AG09309 (cell line): ENCODE measurements at regions not wholly inside any gene's neighbourhood (a gene's known extent, or its start where the extent isn't known, plus 50 kb on each side); places are given as distances from the start of the nearest gene placed in this dataset.

Experiments
- DNase-seq: peaks from one replicate; pipeline ENCODE4 v3.0.0-alpha.2; 2010; ENCODE audit warnings: low read depth
- H3K4me3 ChIP-seq: 2 replicates; pipeline ENCODE4 v1.5.1; 2011; ENCODE audit warnings: mild to moderate bottlenecking, low read depth, low read length, moderate library complexity; ENCODE audit not compliant: control insufficient read depth
- TF ChIP-seq, protein P1 (sequence below): IDR thresholded peaks from 2 replicates; pipeline ENCODE4 v1.5.1; 2011; ENCODE audit warnings: mild to moderate bottlenecking, low read depth, low read length, inconsistent platforms; ENCODE audit not compliant: insufficient read depth, control insufficient read depth; ENCODE audit errors: missing control alignments

DNA sequence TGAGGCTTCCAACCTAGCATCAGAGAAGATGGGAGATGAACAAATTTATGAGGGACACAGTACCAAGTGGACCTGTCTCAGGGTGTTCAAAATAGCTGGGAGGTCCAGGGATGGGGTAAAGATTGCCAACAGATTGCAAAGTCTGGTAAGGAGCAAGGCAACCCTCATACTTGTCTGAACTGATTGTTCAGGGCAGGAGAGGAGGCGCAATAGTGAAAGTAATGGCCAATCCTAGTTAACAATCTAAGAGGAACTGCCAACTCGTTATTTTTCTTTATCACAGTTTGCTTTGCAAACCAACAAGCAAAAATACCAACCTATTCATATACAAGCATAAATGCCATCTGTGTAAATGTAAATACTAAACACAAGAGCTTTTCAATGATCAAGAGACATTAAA, 78.4 kb upstream of the S1PR1 start:
- TF ChIP-seq, protein P1, sequence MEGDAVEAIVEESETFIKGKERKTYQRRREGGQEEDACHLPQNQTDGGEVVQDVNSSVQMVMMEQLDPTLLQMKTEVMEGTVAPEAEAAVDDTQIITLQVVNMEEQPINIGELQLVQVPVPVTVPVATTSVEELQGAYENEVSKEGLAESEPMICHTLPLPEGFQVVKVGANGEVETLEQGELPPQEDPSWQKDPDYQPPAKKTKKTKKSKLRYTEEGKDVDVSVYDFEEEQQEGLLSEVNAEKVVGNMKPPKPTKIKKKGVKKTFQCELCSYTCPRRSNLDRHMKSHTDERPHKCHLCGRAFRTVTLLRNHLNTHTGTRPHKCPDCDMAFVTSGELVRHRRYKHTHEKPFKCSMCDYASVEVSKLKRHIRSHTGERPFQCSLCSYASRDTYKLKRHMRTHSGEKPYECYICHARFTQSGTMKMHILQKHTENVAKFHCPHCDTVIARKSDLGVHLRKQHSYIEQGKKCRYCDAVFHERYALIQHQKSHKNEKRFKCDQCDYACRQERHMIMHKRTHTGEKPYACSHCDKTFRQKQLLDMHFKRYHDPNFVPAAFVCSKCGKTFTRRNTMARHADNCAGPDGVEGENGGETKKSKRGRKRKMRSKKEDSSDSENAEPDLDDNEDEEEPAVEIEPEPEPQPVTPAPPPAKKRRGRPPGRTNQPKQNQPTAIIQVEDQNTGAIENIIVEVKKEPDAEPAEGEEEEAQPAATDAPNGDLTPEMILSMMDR, result no peak
- no peak overlapping the region for H3K4me3 ChIP-seq
- no peak for DNase-seq

DNA sequence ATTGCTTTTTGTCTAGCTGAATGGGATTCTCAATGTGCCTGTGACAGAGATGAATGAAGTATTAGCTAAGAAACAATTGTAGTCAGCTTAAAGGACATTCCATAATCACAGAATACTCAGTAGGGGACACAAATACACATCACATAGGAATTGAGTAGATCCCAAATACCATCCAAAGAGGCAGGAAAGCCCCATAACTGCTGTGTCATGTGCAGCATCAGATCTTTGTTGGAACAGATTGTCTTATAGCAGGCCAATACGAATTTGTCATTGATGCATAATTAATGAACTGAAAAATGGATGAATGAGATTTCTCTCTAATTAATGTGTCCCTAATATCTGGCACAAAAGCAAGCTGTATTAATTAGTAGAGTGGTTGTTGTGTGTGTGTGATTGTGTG, 82.3 kb upstream of the S1PR1 start:
- DNase-seq, result no peak
- TF ChIP-seq, protein P1, result no peak

DNA sequence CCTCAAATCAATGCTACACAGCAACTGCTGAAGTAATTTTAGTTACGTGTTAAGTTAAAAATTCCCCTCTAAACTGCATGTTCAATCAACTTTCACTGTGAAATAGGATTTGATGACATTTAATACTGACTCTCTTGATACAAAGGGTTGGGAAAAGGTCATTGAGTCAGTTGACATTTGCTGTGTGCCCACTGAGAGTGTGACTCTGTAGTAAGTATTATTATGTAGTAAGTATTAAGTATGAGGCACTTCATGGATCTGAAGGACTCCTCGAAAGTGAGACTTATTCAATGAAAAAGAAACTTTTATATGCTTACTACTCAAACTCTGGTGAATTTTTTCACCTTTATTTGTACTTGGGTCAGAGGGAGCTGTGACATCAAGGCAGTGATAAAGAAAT, 83.1 kb upstream of the S1PR1 start:
- TF ChIP-seq, protein P1, result no peak
- no peak overlapping the region for H3K4me3 ChIP-seq
- no peak for DNase-seq

More for the DNA sequence above, 82.3 kb upstream of the S1PR1 start:
- no peak overlapping the region for H3K4me3 ChIP-seq

DNA sequence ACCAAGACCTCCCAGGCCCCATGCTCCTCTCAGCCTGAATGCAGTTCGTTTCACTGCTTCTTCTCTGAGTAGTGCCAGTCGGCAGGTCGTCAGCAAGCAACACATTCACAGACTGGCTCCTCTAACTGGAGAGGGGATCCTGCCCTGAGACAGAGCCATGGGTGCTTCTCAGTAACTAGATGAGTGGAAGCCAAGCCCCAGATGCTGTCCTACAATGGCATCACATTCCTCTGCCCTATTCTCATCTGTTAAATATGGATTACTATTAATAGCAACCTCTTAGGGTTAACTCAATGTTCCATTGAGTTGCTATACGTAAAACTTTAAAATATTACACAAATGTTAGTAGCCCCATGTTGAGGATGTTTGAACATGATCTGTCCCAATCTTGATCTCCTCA, 84.2 kb upstream of the S1PR1 start:
- TF ChIP-seq, protein P1, result no peak
- H3K4me3 ChIP-seq, result no peak overlapping the region
- no peak for DNase-seq

DNA sequence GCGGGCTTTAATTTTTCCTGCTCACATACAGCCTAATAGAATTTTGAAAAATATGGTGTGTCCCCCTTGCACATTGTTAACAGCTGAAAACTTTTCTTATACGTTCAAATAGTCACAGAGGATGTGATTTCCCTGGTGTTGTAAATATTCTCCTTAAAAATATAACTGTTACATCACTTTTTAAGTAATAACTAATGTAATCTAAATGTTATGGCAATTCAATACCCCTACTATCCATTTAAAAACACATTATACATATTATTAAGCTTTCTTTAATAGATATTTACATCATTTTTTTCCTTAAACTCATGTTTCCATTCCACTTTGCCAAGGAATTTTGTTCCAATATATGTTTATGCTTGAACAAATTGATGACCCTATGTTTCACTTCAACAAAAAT, 85.5 kb upstream of the S1PR1 start:
- no peak for DNase-seq
- H3K4me3 ChIP-seq, result no peak overlapping the region
- TF ChIP-seq, protein P1, result no peak

DNA sequence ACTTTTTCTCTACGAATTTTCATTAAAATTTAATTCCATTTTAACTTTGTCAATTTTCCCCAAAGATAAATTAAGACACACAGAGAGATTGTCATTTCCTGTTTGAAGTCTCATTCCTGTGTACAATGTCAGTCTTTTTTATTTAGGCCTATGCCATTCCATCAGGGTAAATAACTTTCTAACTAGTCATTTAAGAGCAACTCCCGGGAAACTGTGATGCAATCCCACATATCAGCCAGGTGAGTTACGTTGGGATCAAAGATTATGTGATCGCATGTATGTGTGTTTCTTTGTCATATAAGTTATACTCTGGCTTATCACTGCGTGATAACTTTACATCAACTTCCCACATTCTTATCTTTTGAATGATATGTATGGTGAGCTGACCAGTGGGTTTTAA, 86.1 kb upstream of the S1PR1 start:
- H3K4me3 ChIP-seq, result no peak overlapping the region
- DNase-seq, result no peak
- TF ChIP-seq, protein P1, result no peak

DNA sequence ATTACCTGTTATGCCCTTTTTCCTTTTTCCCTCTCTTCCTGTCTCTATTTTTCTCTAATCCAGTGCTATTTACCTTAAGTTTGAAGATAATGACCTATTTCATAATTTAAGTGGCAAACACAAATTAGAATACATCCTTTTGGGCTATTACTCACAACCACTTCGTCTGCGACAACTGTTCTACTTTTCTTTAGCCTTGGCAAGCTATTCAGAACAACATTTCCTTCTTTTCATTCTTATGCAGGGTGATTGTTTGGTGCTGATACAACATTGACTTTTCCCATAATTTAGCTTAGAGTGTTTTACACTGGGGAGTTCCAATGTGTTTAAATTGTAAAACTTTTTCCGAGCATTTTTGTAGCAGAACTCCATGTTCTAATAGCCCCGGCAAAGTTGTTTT, 86.6 kb upstream of the S1PR1 start:
- no peak for DNase-seq
- no peak overlapping the region for H3K4me3 ChIP-seq
- TF ChIP-seq, protein P1, result no peak
